Nephron progenitor cell (in vitro differentiated cells): ENCODE measurements at regions not wholly inside any gene's neighbourhood (a gene's known extent, or its start where the extent isn't known, plus 50 kb on each side); places are given as distances from the start of the nearest gene placed in this dataset.
A peak's percentile ranks its signal among the peaks of the same experiment; 100 is the strongest.

ENCODE experiments used
- DNase-seq: peaks from one replicate; pipeline ENCODE4 v3.0.0; 2021
- H3K27ac Mint-ChIP-seq: 2 replicates; pipeline ENCODE4 v1.8.0; 2021; ENCODE audit warnings: mild to moderate bottlenecking, moderate library complexity, mixed read lengths
- H3K27me3 Mint-ChIP-seq: 2 replicates; pipeline ENCODE4 v1.8.0; 2021; ENCODE audit warnings: mild to moderate bottlenecking, low read depth, mixed read lengths; ENCODE audit not compliant: poor library complexity
- H3K36me3 Mint-ChIP-seq: 2 replicates; pipeline ENCODE4 v1.8.0; 2021; ENCODE audit warnings: low read depth, mixed read lengths
- H3K4me1 Mint-ChIP-seq: 2 replicates; pipeline ENCODE4 v1.8.0; 2021; ENCODE audit warnings: mixed read lengths
- H3K4me3 Mint-ChIP-seq: 2 replicates; pipeline ENCODE4 v1.8.0; 2021; ENCODE audit warnings: mild to moderate bottlenecking, moderate library complexity, mixed read lengths
- H3K9me3 Mint-ChIP-seq: 2 replicates; pipeline ENCODE4 v1.8.0; 2021; ENCODE audit warnings: mild to moderate bottlenecking, moderate library complexity, mixed read lengths
- CTCF ChIP-seq: fragments of 200-600 bp; sonication (generic); IDR thresholded peaks from 2 replicates; pipeline ENCODE4 v1.5.0; 2021; ENCODE audit warnings: antibody characterized with exemption

GRCh38 chr20:46803123-46804020, 91.3 kb upstream of the EYA2 start:
- no peak for TF ChIP-seq CTCF
- H3K4me3 Mint-ChIP-seq = no peak overlapping the region
- no peak for DNase-seq
- H3K27ac Mint-ChIP-seq = peak overlapping the region; percentile 66
- H3K9me3 Mint-ChIP-seq = no peaks in the 10 kb centered on the region
- peaks cover 61% of the 10 kb centered on the region for H3K4me1 Mint-ChIP-seq
- H3K27me3 Mint-ChIP-seq = no peaks in the 10 kb centered on the region
- no peaks in the 10 kb centered on the region for H3K36me3 Mint-ChIP-seq

- no peak overlapping the region for H3K4me3 Mint-ChIP-seq
- DNase-seq = no peak
- H3K9me3 Mint-ChIP-seq = no peaks in the 10 kb centered on the region
- H3K27ac Mint-ChIP-seq = peak overlapping the region; percentile 81
- peaks cover 61% of the 10 kb centered on the region for H3K4me1 Mint-ChIP-seq
- H3K36me3 Mint-ChIP-seq = no peaks in the 10 kb centered on the region
- peaks cover 3% of the 10 kb centered on the region for H3K27me3 Mint-ChIP-seq
- no peak for TF ChIP-seq CTCF
Measured at GRCh38 chr20:46804126-46804525, 90.5 kb upstream of the EYA2 start.

- no peaks in the 10 kb centered on the region for H3K36me3 Mint-ChIP-seq
- DNase-seq = no peak
- peaks cover 14% of the 10 kb centered on the region for H3K27me3 Mint-ChIP-seq
- peaks cover 75% of the 10 kb centered on the region for H3K4me1 Mint-ChIP-seq
- H3K27ac Mint-ChIP-seq = peak overlapping the region; percentile 8
- H3K4me3 Mint-ChIP-seq = no peak overlapping the region
- no peaks in the 10 kb centered on the region for H3K9me3 Mint-ChIP-seq
- TF ChIP-seq CTCF = no peak
Measured at GRCh38 chr20:46805836-46806235, 88.8 kb upstream of the EYA2 start.

GRCh38 chr20:46807998-46808397, 86.6 kb upstream of the EYA2 start:
- H3K9me3 Mint-ChIP-seq = no peaks in the 10 kb centered on the region

GRCh38 chr20:46808565-46808964, 86.1 kb upstream of the EYA2 start:
- Mint-ChIP-seq H3K4me1 (peaks cover 60% of the 10 kb centered on the region), H3K9me3 (no peaks in the 10 kb centered on the region), H3K4me3 (no peak overlapping the region), H3K36me3 (no peaks in the 10 kb centered on the region), H3K27me3 (peaks cover 14% of the 10 kb centered on the region), H3K27ac (no peak overlapping the region)
- TF ChIP-seq CTCF = no peak
- no peak for DNase-seq

More at GRCh38 chr20:46807998-46808397, 86.6 kb upstream of the EYA2 start:
- Mint-ChIP-seq H3K36me3 (no peaks in the 10 kb centered on the region), H3K27ac (no peak overlapping the region), H3K4me3 (no peak overlapping the region), H3K4me1 (peaks cover 66% of the 10 kb centered on the region), H3K27me3 (peaks cover 14% of the 10 kb centered on the region)
- no peak for DNase-seq
- no peak for TF ChIP-seq CTCF
